GM18508 (cell line): ENCODE measurements at regions not wholly inside any gene's neighbourhood (a gene's known extent, or its start where the extent isn't known, plus 50 kb on each side); places are given as distances from the start of the nearest gene placed in this dataset.

Experiments
- ATAC-seq: cut with Tn5 transposase; IDR thresholded peaks from one replicate; pipeline ENCODE4 v1.9.1; 2021; ENCODE audit warnings: moderate number of reproducible peaks; ENCODE audit not compliant: insufficient read depth, unreplicated experiment

DNA sequence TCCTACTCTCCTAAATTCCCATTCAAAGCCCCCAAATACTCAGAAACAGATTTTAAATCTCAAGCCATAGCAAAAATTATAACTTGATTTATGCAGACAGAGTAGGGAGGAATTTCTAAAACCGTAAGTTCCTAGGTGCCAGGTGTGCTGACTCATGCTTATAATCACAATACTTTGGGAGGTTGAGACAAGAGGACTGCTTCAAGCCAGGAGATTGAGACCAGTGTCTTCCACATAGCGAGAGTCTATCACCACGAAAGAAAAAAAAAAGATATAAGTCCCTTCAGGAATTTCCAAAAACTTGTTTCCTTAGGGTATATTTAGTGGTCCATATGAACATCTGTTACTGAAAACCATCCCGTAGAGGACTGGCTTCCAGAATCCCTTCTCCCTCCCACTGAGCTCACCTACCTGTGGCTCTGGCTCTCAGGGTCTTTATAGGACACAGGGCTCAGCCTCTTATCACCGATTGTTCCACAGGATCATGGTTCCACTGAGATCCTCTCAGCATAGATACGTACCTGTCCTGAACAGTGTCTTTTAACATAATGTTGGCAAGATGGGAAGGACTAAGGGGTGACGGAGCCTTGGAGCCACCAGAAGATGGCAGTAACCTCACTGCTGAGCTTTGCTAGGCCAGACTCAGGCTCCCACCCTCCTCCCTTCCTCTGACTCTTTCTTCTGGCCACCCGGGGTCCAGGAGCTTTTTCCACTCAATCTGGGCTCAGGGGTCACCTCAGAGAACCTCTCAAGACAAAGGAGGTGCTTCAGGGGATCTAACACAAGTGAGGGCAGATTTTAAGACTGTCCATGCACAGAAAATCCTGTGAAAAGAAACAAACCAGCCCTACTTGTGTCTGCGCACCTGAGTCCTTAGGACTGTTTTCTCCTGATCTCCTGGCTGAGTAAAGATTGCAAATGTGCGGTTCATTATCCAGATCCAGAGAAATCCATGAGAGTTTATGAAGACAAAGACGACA, 117.5 kb upstream of the TOP3B start:
- ATAC-seq, result no peak

DNA sequence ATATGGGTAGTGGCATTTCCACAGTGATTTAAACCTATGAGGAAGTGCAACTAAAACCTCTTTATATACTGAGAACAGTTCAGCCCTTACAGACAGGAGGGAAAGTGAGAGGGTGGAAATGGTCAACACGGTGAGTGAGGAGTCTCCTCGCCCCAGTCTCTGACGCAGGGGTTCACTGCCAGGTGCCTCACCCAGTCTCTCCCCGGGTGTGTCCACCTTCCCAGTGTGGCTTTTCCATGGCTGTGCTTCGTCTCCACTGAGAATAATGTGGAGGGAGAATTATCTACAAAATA, 116.6 kb upstream of the TOP3B start:
- no peak for ATAC-seq

DNA sequence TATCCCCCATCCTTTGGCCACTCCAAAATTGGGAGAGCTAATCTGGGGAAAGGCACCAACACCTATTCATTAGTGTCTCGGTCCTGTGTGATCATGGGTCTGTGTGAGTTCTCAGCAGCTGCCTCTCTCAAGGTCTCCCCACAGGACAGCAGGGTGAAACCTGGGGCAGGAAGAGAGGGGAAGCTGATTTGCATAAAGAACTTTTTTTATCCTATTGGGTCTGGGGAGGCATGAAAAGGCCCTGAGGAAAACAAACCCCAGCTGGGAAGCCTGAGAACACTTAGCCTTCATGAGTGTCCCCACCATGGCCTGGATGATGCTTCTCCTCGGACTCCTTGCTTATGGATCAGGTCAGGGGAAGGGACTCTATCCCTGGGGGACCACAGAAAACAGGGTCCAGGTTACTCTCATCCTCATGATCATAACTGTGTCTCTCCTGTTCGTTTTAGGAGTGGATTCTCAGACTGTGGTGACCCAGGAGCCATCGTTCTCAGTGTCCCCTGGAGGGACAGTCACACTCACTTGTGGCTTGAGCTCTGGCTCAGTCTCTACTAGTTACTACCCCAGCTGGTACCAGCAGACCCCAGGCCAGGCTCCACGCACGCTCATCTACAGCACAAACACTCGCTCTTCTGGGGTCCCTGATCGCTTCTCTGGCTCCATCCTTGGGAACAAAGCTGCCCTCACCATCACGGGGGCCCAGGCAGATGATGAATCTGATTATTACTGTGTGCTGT, 116.0 kb upstream of the TOP3B start:
- no peak for ATAC-seq

DNA sequence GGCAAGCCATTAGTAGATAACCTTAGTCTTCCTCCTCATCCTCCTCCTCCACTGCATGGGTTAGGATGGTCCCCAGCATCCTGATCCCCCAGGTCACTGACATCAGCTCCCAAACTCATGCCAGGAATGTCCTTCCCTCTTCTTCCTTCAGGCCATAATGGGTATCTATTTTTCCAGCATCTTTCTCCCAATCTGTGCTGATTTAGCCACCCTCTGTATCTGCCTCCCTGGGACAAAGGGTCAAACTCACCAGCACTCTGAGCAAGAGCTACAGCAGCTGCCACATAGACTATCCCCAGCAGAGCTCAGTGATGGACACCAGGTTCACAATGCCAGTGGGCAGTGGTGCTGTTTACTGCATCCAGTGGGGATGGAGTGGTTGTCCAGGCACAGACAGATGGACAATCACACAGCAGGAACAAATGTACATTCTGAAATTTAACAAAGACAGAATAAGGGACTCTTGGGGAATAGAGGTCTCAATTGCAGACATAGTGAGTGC, 115.2 kb upstream of the TOP3B start:
- no peak for ATAC-seq

DNA sequence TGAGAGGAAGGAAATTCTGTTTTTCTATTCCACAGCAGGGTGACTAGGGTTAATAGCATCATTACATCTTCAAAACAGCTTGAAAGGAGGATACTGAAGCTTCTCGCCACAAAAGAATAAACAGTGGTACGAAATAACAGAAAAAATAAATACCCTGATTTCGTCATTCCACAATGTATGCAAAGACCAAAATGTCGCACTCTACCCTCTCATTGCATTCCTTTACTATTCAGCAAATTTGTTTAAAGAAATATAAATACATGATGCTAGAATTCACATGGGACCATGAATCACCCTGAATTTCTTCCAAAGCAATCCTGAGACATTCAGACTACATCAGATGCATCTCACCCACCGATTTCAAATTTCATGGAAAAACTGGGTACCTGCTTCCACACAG, 112.3 kb upstream of the TOP3B start:
- ATAC-seq, result no peak

DNA sequence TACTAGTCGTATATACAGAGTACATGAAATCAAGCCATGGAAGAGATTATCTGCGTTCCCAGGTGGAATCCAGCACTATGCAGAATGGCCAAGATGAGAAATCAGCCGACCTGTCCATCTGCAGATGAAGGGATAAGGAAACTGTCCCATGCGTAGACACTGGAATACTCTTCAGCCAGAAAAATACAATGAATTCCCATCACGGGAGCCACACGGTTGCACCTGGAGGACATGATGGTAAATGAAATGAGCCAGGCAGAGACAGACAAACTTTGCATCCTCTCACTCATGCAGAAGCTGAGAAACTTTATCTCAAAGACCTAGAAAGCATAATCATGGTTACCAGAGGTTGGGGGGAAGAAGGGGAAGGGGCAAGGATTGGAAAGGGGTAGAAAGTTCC, 111.9 kb upstream of the TOP3B start:
- no peak for ATAC-seq

DNA sequence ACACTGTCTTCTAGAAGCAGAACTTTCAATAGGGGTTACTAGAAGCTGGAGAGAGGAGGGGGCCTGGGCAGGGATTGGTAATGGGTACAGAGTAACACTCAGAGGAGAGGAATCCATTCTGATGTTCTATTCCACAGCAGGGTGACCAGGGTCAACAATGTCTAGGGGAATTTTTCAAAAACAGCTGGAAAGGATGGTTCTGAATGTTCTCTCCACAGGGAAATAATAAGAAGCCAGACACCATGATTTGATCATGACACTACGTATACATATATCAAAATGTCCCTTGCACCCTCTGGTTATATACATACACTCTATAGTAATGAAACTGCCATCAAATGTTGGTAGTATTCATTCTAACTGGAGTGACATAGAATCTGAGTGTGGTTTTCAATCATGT, 111.2 kb upstream of the TOP3B start:
- ATAC-seq, result no peak

DNA sequence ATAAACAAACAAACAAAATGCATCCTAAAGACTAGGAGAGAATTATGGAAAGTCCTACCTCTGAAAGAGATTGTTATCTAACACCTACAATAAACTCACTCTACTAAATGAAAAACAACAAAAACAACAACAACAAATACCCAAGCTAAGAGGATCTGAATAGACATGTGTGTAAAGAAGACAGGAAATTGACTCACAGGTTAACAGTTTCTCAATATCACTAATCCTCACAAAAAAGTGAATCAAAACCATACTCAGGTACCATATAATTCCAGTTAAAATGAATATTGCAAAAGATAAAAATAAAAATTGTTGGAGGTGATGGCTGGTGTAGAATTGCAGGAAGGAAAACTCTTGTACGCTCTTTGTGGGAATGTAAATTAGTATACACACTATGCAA, 110.4 kb upstream of the TOP3B start:
- ATAC-seq, result no peak

DNA sequence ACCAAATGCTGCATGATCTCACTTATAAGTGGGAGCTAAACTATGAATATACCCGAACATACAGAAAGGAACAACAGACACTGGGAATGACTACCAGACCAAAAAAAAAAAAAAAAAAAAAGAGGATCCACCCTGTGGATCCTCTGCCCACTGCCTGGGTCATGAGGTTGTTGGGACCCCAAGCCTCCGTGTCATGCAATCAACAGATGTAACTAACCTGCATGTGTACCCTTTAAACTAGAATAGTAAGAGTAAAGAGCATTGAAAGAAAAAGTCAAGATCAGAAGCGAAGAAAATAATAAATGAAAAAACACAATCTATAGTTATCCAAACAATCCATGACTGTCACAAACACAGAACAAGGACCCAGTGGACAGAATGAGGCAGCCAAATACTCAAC, 109.5 kb upstream of the TOP3B start:
- ATAC-seq, result no peak

DNA sequence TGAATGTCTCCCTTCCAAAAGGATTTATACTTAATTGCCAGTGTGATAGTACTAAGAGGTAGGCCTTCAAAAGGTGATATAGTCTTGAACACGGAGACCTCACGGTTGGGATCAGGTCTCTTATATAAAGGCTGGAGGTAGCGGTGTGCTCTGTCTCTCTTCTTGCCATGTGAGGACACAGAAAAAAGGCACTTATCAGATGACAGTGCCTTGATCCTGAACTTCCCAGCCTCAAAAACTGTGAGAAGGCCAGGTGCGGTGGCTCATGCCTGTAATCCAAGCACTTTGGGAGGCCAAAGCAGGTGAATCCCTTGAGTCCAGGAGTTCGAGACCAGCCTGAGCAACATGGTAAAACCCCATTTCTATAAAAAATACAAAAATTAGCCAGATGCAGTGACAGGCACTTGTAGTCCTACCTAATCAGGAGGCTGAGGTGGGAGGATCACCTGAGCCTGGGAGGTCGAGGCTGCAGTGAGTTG, 108.9 kb upstream of the TOP3B start:
- ATAC-seq, result no peak

DNA sequence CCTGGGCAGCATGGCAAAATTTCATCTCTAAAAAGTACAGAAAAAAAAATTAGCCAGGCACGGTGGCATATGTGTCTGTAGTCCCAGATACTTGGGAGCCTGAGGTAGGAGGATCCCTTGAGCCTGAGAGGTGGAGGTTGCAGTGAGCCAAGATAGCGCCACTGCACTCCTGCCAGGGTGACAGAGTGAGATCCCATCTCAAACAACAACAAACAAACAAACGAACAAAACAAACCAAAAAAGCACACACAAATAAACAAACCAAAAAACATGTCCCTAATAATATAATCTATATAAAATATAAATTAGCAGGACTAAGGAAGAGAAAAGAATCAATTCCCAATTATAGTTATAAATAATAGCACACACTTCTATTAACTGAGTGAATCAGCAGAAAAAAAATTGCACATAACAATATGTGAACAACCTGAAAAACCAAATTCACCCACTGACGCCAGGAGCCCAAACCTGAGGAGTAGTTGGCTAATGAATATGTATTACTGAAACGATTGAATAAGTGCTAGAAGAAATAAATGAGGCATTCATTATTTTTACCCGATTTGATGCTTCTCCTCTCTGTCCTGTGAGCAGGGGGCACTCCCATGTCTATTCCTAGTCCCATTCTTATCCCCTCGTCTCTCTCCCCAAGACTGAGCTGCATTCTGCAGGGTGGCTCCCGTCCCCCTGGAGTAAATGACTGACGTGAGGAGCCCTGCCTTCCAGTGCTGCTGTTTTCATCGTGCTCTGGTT, 108.2 kb upstream of the TOP3B start:
- ATAC-seq, result no peak

DNA sequence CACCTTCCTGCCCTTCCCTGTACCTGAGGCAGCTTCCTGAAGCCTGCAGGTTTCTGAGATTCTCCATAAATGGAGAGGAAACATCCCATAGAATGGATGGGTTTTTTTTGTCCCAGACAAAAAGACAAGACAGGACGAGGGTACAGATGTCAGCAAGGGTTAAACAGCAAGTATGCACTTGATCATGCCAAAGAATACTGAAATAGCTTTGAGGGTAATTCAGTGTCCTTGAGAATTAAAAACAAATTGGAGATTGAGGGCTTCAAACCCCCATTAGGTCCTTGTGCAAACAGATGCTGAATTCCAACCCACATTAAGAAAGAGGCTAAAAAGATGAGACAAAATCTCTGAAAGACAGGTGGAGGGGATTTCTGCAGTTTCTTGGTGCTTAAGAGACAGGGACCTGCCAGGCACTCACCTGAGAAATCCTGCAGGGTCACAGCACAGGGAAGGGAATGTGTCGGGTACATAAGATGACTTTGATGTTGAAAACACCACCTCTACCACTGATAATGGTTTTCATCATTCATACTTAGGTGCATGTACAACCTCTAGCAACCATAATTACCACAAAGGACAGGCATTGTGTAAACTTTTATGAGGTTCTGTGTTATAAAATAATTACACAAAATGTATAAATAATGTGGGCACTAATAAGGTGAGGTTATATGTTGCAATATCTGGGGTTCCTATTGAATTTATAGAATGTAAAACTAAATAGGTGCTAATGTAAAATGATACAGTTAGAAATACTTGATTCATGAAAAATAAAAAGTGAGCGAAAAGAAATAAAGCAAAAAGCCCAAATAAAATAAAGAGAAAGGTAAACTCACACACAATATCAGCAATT, 107.1 kb upstream of the TOP3B start:
- ATAC-seq, result no peak

DNA sequence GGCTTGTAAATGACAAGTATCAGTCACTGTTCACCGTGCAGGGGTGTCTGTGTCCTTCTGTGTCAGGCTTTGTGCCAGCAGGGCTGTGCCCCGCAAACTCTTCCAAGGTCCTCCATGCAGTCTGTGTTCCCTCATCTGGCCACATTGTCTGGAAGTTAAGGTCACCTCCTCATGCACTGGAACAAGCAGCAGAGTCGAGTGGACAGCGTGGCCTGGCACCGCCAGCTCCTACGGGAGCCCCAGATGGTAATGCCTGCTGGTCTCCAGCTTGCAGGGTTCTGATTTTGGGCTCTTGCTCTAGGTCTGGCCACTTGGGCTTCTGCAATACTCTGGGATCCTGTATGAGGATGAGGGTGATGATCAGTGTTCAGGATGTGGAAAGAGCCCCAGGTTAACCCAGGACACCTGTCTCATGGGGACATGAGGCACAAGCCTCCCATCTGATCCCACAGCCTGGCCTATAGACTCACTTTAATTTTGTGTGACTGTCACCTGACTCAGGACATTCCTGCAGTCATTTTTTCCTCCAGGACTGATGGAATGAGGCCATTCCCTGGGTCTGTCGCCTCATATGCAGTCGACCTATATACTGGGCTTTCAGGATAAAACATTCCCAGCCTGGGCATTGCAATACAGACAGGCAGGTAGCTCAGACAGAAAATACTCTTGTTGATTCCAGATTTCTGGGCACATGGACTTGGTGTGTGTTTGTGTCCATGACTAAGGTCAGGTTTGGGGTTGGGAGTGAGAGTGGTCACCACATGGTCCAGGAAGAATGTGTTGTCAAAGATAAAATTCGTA, 106.3 kb upstream of the TOP3B start:
- ATAC-seq, result no peak

DNA sequence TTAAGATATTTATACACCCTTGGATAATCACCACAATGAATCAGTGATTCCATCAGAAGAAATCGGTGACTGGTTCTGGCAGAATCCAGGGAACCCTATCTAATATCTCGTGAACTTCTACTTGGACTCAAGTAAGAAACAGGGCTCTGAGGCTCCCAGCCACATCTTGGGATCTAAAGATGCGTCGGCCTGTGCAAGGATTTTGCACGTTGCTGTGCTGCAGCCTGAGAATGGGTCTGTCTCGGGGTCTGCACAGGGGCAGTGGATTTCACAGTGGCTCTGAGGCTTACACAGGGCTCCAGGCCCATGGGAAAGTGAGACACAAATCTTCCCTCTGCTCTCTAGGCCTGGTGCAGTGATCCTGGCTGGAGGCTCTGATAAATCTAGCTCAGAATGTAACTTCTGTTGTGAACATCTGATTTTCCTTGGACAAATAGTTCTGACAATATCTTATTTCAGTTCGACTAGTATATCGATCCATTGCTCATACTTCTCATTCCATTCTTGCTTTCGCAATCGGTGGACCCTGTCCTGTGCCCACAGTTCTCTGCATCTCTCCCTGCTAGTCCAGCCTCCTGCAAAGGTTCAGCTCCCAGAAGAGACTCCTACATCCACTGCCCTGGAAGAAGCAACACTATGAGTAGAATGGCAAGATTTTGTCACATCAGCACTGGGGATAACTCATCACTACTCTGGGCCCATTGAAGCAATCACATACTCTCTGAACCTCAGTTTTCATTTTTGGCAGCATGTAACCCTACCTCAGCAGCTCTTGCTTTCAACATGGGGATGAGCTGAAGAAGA, 105.5 kb upstream of the TOP3B start:
- ATAC-seq, result no peak

DNA sequence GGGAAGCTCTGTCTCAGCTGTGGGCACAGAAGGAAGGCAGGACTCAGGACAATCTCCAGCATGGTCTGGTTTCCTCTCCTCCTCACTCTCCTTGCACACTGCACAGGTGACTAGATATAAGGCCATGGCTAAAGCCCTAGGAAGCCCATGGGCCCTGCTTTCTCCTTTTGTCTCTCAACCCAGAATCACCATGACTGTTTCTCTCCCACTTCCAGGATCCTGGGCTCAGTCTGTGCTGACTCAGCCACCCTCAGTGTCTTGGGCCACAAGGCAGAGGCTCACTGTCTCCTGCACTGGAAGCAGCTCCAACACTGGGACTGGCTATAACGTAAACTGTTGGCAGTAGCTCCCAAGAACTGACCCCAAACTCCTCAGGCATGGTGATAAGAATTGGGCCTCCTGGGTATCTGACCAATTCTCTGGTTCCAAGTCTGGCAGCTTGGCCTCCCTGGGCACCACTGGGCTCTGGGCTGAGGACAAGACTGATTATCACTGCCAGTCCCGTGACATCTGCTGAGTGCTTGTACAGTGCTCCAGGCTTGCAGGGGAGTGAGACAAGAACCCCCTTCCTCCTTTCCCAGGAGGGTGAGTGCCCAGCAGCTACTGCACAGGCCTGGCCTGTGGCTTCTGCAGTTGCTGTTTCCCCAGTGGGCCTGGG, 104.0 kb upstream of the TOP3B start:
- no peak for ATAC-seq

DNA sequence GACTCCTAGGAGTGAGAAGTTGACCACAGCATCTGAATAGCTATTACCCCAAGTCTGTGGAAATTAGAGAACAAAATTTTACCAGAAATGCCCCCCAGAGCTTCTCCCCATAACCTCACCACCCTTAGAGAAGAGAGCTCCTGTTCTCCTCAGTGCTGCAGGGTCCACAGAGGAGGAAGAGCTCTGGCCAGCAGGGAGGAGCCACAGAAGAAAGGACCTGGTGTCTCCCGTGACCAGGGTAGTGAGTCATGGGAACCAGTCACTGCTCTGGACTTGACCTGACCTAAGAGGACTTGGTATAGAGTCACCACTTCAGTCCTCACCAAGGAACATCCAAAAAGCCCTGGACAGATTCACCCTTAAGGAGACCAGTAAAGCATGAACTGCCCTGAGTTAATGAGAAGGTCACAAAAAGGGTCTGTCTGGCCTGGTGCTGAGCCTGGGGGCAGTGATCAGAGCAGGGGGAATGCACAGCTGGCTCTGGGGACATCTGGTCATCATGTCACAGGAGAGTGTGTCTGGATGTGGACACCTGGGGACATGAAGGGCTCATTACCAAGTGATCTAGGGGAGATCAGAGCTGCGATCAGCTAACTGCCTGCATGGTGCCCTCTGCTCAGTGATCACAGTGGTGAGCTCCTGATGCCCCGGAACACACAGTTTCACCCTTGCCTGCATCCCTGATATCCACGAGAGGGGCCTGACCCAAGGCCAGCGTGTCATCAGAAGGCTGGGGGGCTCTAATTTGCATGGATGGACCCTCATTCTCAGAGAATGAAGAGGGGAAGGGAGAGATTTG, 103.3 kb upstream of the TOP3B start:
- no peak for ATAC-seq

DNA sequence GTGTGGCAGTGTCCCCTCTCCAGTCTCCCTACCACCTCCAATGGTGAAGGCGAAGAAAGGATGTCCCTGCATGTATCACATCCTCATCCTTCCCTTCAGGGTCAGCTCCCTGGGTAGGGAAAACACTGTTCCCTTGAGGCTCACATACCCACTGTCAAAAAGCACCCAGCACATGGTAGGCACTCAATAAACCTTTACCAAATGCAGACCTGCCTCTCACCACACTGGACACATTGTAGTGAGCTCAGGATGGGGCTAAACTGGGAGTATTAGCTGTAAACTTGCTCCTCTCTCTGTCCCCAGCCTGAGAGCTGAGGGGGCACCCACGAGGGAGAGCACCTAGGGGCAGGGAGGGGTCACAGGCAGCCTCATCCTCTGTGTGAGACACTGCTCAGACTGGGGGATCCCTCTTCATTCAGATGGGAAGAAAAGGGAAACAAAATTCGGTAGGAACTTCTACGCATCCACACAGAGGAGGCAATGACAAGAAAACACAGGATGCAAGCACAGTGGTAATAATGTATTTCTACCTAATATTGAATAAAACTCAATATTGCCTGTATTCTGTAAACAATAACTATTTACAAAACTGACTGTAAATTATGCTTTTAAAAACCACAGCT, 101.6 kb upstream of the TOP3B start:
- no peak for ATAC-seq
